ENCODE measurements at regions not wholly inside any gene's neighbourhood (a gene's known extent, or its start where the extent isn't known, plus 50 kb on each side); places are given as distances from the start of the nearest gene placed in this dataset.

- TF ChIP-seq CTCF (IDR thresholded peaks at IDR 0.05; ENCODE audit: control extremely low read depth, extremely low read depth, low read depth, missing control alignments): no peak
- POLR2A ChIA-PET: no interaction called here
- DNase-seq (ENCODE audit: extremely low spot score): no peak
- CTCF ChIA-PET: interaction anchor here (1.1 kb wide), 1 partner anchor 32 kb away, joined by 3 read pairs; no protein-coding TSS in a partner anchor
Observed at GRCh38 chr5:124264499-124264898, 481.9 kb downstream of the ZNF608 start.

GRCh38 chr5:124263680-124264491 is 482.6 kb downstream of the ZNF608 start:
- POLR2A ChIA-PET: no interaction called here
- CTCF ChIA-PET: interaction anchor here (1.6 kb wide), 1 partner anchor 16 kb away, joined by 3 read pairs; no protein-coding TSS in a partner anchor
- DNase-seq (ENCODE audit: extremely low spot score): no peak
- TF ChIP-seq CTCF (IDR thresholded peaks at IDR 0.05; ENCODE audit: control extremely low read depth, extremely low read depth, low read depth, missing control alignments): no peak

GRCh38 chr5:124262991-124263571 is 483.4 kb downstream of the ZNF608 start:
- ChIA-PET CTCF (interaction anchor here (1.6 kb wide), 2 partner anchors 15 to 24 kb away, joined by 3 to 4 read pairs; no protein-coding TSS in a partner anchor), POLR2A (no interaction called here)
- DNase-seq (ENCODE audit: extremely low spot score): no peak
- TF ChIP-seq CTCF (IDR thresholded peaks at IDR 0.05; ENCODE audit: control extremely low read depth, extremely low read depth, low read depth, missing control alignments): no peak

GRCh38 chr5:124262470-124262869 is 484.0 kb downstream of the ZNF608 start:
- ChIA-PET CTCF (interaction anchor here (1.6 kb wide), 2 partner anchors 14 to 25 kb away, joined by 3 to 4 read pairs; no protein-coding TSS in a partner anchor), POLR2A (no interaction called here)
- no peak for TF ChIP-seq CTCF (IDR thresholded peaks at IDR 0.05; ENCODE audit: control extremely low read depth, extremely low read depth, low read depth, missing control alignments)
- DNase-seq (ENCODE audit: extremely low spot score): no peak

- ChIA-PET POLR2A (no interaction called here), CTCF (interaction anchor here (1.6 kb wide), 1 partner anchor 26 kb away, joined by 4 read pairs; no protein-coding TSS in a partner anchor)
- DNase-seq (ENCODE audit: extremely low spot score): no peak
- no peak for TF ChIP-seq CTCF (IDR thresholded peaks at IDR 0.05; ENCODE audit: control extremely low read depth, extremely low read depth, low read depth, missing control alignments)
Observed at GRCh38 chr5:124261848-124262247, 484.6 kb downstream of the ZNF608 start.

- TF ChIP-seq CTCF (IDR thresholded peaks at IDR 0.05; ENCODE audit: control extremely low read depth, extremely low read depth, low read depth, missing control alignments): no peak
- CTCF ChIA-PET: no interaction called here
- no peak for DNase-seq (ENCODE audit: extremely low spot score)
- POLR2A ChIA-PET: no interaction called here
Observed at GRCh38 chr5:124260921-124261515, 485.4 kb downstream of the ZNF608 start.
